NCI-H82 treated with DMSO at 0.1 percent for 48 hours (cell line): ENCODE measurements at regions not wholly inside any gene's neighbourhood (a gene's known extent, or its start where the extent isn't known, plus 50 kb on each side); places are given as distances from the start of the nearest gene placed in this dataset.
"Not testable (repeated sequence)": the region's sequence is repeated elsewhere in the genome, so short reads cannot be mapped to it uniquely, and the experiment has no call there.

Experiments used
- DNase-seq: peaks from one replicate; lab custom pipeline; 2025; ENCODE audit not compliant: unreplicated experiment; lab: John Stamatoyannopoulos, UW

GRCh38 chr5:102154791-102155605 lies 141.1 kb downstream of the SLCO4C1 start:
- DNase-seq = not testable (repeated sequence)

- no peak for DNase-seq
Measured at GRCh38 chr5:102154291-102154690, 141.8 kb downstream of the SLCO4C1 start.

GRCh38 chr5:102153003-102153759 lies 142.9 kb downstream of the SLCO4C1 start:
- peak; percentile 1 for DNase-seq

GRCh38 chr5:102139029-102139428 lies 157.1 kb downstream of the SLCO4C1 start:
- DNase-seq = no peak

GRCh38 chr5:102138243-102138653 lies 157.8 kb downstream of the SLCO4C1 start:
- DNase-seq = no peak

GRCh38 chr5:102130890-102131289 lies 165.2 kb downstream of the SLCO4C1 start:
- DNase-seq = no peak

GRCh38 chr5:102130386-102130785 lies 165.7 kb downstream of the SLCO4C1 start:
- no peak for DNase-seq

DNA sequence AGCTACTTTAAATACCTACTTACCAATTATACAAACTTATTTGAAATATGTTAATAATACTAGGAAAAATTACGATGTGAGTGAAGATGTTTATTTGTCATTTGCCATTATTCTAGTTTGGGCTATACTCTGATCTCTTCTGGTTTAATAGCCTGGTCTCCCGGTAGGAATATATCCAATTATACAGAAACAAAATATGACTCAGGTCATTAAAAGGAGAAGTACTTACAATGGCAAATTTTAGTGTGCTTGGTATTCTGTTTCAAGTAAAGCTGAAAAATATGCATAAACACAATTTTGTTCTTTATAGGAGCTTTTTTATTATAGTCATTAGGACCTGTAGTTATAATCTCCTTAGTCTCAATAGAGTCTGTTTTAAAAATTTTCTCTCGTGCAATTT lies 176.8 kb downstream of the SLCO4C1 start:
- no peak for DNase-seq

DNA sequence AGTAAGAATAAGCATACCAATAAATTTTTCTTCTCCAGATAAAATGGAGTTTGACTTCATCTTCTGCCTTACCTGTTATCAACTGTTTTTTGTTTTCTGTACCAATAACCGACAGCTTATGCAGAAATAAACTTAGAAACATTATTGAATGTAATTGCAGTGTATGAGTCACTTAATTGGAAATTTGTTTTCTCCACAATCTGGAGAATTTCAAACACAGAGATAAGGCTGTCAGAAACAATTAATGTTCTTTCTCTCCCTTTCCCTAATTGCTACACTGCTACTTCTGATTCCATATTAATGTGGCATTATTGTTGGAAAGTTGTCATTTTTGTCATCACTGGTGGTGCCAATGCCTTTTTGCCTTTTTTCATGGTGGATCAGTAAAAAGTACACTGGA lies 180.3 kb downstream of the SLCO4C1 start:
- DNase-seq = no peak

- DNase-seq = no peak
Measured at GRCh38 chr5:102114525-102115069, 181.5 kb downstream of the SLCO4C1 start.

GRCh38 chr5:102107865-102108264 lies 188.2 kb downstream of the SLCO4C1 start:
- DNase-seq = no peak

GRCh38 chr5:102106599-102106998 lies 189.5 kb downstream of the SLCO4C1 start:
- no peak for DNase-seq

- DNase-seq = no peak
Measured at GRCh38 chr5:102099766-102100331, 196.2 kb downstream of the SLCO4C1 start.

DNA sequence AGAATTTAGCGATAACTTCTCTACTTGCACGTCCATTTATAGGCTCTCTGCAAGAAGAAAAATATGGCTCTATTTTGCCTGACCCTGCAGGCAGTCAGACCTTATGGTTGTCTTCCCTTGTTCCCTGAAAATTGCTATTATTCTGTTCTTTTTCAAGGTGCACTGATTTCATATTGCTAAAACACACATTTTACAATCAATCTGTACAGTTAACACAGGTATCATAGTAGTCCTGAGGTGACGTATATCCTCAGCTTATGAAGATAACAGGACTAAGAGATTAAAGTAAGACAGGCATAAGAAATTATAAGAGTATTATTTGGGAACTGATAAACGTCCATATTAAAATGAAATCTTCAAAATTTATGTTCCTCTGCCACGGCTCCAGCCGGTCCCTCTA lies 197.0 kb downstream of the SLCO4C1 start:
- DNase-seq = not testable (repeated sequence)

DNA sequence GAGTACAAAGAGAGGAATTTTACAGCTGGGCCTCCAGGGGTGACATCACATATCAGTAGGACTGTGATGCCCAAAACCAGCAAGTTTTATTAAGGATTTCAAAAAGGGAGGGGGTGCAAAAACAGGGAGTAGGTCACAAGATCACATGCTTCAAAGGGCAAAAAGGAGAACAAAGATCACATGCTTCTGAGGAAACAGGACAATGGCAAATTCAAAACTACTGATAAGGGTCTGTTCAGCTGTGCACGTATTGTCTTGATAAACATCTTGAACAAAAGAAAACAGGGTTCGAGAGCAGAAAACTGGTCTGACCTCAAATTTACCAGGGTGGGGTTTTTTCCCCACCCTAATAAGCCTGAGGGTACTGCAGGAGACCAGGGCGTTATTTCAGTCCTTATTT lies 197.5 kb downstream of the SLCO4C1 start:
- DNase-seq = not testable (repeated sequence)

DNA sequence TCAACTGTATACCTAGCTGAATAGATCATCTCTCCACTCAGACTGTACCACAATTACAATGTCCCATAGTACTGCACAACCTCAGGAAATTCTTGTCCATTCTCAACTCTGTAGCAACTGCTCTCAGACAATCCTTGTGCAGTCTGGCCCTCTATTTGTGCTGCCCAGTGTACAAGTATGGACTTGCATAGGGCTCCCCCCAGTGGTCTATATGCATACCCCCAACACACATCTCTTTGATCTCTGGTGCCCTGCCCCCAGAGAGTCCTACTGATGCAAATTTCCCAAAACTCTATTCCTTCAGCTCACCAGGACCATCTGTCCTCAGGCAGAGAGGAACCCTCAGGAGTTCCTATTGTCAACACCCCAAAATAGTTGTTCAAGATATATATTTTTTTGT lies 205.3 kb downstream of the SLCO4C1 start:
- DNase-seq = peak; percentile 35

- DNase-seq = no peak
Measured at GRCh38 chr5:102089883-102090282, 206.2 kb downstream of the SLCO4C1 start.

- DNase-seq = no peak
Measured at GRCh38 chr5:102087906-102088305, 208.2 kb downstream of the SLCO4C1 start.

DNA sequence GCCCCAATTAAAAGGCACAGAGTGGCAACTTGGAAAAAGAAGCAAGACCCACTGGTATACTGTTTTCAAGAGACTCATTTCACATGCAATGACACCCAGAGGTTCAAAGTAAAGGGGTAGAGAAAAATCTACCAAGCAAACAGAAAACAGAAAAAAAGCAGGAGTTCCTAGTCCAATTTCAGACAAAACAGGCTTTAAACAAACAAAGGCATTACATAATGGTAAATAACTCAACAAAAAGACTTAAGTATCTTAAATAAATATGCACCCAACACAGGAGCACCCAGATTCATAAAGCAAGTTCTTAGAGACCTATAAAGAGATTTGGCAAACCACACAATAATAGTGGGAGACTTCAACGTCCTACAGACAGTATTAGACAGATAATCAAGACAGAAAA lies 215.8 kb downstream of the SLCO4C1 start:
- DNase-seq = no peak

- no peak for DNase-seq
Measured at GRCh38 chr5:102077920-102078319, 218.2 kb downstream of the SLCO4C1 start.

DNA sequence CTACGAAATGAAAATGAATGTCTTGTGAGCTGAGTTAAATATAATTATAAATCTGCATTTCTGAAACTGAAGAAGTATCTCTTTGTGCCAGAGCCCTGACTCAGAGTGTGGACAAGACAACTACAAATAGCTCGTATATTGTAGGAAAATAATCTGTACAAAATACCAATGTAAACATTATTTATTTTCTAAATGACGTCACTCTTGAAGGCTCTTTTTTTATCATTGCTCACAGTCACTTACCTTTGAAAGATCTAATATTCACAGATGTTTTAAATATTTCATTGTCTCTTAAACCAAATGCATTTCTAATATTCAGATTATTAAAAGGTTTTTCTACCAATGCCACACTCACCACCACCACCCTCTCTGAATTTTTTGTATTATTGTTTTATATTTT lies 226.1 kb downstream of the SLCO4C1 start:
- no peak for DNase-seq

- DNase-seq = no peak
Measured at GRCh38 chr5:102068870-102069269, 227.2 kb downstream of the SLCO4C1 start.
